ENCODE measurements at regions not wholly inside any gene's neighbourhood (a gene's known extent, or its start where the extent isn't known, plus 50 kb on each side); places are given as distances from the start of the nearest gene placed in this dataset.

GRCh38 chr12:13383379-13383778 is 186.9 kb downstream of the EMP1 start:
- H3K36me3 ChIP-seq (replicated peaks) = no peaks in the 10 kb centered on the region
- in situ Hi-C loops (cut with HindIII; ENCODE audit: low pct_ligation_motif_present, low sequenced_read_pairs) = no loop called here
- no peaks in the 10 kb centered on the region for H3K27me3 ChIP-seq (replicated peaks)
- no peak overlapping the region for H3K27ac ChIP-seq
- TF ChIP-seq, protein P1, sequence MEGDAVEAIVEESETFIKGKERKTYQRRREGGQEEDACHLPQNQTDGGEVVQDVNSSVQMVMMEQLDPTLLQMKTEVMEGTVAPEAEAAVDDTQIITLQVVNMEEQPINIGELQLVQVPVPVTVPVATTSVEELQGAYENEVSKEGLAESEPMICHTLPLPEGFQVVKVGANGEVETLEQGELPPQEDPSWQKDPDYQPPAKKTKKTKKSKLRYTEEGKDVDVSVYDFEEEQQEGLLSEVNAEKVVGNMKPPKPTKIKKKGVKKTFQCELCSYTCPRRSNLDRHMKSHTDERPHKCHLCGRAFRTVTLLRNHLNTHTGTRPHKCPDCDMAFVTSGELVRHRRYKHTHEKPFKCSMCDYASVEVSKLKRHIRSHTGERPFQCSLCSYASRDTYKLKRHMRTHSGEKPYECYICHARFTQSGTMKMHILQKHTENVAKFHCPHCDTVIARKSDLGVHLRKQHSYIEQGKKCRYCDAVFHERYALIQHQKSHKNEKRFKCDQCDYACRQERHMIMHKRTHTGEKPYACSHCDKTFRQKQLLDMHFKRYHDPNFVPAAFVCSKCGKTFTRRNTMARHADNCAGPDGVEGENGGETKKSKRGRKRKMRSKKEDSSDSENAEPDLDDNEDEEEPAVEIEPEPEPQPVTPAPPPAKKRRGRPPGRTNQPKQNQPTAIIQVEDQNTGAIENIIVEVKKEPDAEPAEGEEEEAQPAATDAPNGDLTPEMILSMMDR (IDR thresholded peaks at IDR 0.05; ENCODE audit: low read depth, low read length, missing control alignments) = no peak
- no peak overlapping the region for H3K4me3 ChIP-seq (ENCODE audit: low read depth, low read length)
- DNase-seq = no peak

- Histone ChIP-seq H3K4me3 (ENCODE audit: low read depth, low read length) (no peak overlapping the region), H3K36me3 (replicated peaks) (no peaks in the 10 kb centered on the region), H3K27ac (no peak overlapping the region), H3K27me3 (replicated peaks) (no peaks in the 10 kb centered on the region)
- in situ Hi-C loops (cut with HindIII; ENCODE audit: low pct_ligation_motif_present, low sequenced_read_pairs) = no loop called here
- TF ChIP-seq, protein P1 (IDR thresholded peaks at IDR 0.05; ENCODE audit: low read depth, low read length, missing control alignments) = no peak
- no peak for DNase-seq
These were observed 183.8 kb downstream of the EMP1 start for GRCh38 chr12:13380297-13380696.

DNA sequence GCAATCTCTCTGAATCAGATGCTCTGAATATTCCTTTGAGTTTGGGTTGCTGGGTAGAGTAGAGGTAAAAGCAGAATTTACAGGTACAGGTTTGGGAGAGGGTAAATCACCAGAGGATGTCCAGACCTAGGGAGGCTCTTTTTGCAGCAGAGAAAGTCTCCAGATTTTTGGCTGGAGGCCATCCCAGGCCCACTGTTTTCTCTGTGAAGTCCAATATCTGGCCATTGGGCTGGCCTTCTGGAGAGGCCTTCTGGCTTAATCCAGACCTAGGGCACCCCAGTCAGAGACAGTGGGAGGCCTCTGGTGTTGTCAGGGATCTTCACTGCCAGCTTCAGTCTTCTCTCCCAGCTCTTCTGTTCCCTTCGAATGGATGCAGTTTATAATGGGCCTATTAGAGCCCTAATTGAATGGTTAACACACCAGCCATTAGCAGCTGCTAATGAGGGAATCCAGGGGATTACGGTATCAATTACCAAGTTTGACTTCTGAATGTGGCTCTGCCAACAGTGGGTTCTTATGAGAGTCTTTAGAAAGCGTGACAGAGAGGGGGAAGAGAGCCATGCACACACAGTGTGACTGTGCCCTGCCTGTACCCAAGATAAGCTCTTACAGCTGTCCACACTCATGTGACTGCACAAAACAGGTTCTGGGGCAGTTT is 183.1 kb downstream of the EMP1 start:
- Histone ChIP-seq H3K27ac (no peak overlapping the region), H3K4me3 (ENCODE audit: low read depth, low read length) (no peak overlapping the region), H3K27me3 (replicated peaks) (no peaks in the 10 kb centered on the region), H3K36me3 (replicated peaks) (no peaks in the 10 kb centered on the region)
- in situ Hi-C loops (cut with HindIII; ENCODE audit: low pct_ligation_motif_present, low sequenced_read_pairs) = no loop called here
- TF ChIP-seq, protein P1 (IDR thresholded peaks at IDR 0.05; ENCODE audit: low read depth, low read length, missing control alignments) = no peak
- DNase-seq = no peak

DNA sequence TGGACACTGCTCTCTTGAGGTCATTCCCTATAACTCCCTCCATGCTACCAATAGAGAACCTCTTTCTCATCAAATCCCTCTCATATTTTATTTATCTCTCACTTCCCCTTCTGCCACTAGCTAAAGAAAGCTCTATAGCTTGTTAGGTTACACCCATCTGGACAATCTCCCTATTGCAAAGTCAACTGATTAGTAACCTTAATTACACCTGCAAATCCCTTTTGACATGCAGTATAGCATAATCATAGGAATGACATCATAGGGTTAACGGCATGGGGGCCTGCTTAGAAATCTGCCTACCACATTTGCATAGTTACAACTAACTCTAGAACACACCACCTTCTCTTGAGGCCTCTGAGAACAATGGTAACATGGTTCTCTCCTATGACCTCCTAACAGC is 181.2 kb downstream of the EMP1 start:
- in situ Hi-C loops (cut with HindIII; ENCODE audit: low pct_ligation_motif_present, low sequenced_read_pairs) = no loop called here
- no peak overlapping the region for H3K27ac ChIP-seq
- DNase-seq = no peak
- TF ChIP-seq, protein P1 (IDR thresholded peaks at IDR 0.05; ENCODE audit: low read depth, low read length, missing control alignments) = no peak
- no peak overlapping the region for H3K4me3 ChIP-seq (ENCODE audit: low read depth, low read length)
- no peaks in the 10 kb centered on the region for H3K27me3 ChIP-seq (replicated peaks)
- H3K36me3 ChIP-seq (replicated peaks) = no peaks in the 10 kb centered on the region

DNA sequence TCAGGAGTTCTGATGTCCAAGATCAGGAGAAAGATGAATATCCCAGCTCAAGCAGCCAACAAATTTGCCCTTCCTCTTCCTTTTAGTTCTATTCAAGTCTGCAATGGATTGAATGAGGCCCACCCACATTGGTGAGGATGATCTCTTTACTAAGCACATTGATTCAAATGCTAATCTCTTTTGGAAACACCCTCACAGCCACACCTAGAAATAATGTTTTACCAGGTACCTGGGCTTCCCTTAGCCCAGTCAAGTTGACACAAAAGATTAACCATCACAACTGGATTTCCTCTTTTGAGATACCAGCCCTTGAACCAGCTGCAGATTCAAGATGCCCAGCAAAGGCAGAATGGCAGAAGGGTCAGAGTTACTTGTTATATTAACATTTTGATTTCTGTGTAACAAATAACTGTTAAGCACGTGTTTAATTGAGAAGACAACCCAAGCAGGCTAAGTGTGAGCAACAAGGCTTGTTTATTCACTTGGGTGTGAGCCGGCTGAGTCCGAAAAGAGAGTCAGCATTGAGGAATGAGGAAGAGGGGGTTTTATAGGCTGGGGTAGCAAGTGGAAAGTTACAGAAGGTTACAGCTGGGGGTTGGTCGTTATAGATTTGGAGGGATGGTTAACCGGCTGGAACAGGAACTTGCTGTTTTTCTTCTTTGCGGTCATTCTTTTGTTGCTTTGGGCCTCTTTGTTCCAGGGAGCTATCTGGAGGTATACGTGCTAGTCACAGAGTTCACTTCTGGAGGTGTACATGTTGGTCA is 180.3 kb downstream of the EMP1 start:
- Histone ChIP-seq H3K36me3 (replicated peaks) (no peaks in the 10 kb centered on the region), H3K27me3 (replicated peaks) (no peaks in the 10 kb centered on the region), H3K4me3 (ENCODE audit: low read depth, low read length) (no peak overlapping the region), H3K27ac (no peak overlapping the region)
- DNase-seq = no peak
- TF ChIP-seq, protein P1 (IDR thresholded peaks at IDR 0.05; ENCODE audit: low read depth, low read length, missing control alignments) = no peak
- in situ Hi-C loops (cut with HindIII; ENCODE audit: low pct_ligation_motif_present, low sequenced_read_pairs) = no loop called here
